Cardiac muscle cell (in vitro differentiated cells and primary cell): ENCODE measurements at regions not wholly inside any gene's neighbourhood (a gene's known extent, or its start where the extent isn't known, plus 50 kb on each side); places are given as distances from the start of the nearest gene placed in this dataset.

Experiments
- DNase-seq, 2 donors: peaks; one replicate each; pipeline versions ENCODE4 v3.0.0 to v3.0.0-alpha.2; 2010 to 2017; ENCODE audit warnings: low read depth in 1 of 2, low spot score in 1 of 2
- H3K27ac ChIP-seq: fragments of 200-600 bp; sonication (generic); 2 replicates; pipeline ENCODE4 v1.5.1; 2016
- H3K27me3 ChIP-seq: fragments of 200-600 bp; sonication (generic); 2 replicates; pipeline ENCODE4 v1.6.0; 2016; ENCODE audit warnings: control low read depth
- H3K36me3 ChIP-seq: fragments of 200-600 bp; sonication (generic); 2 replicates; pipeline ENCODE4 v1.5.1; 2016; ENCODE audit warnings: control low read depth
- H3K4me1 ChIP-seq: fragments of 200-600 bp; sonication (generic); 2 replicates; pipeline ENCODE4 v1.8.1; 2017; ENCODE audit warnings: low read depth, mild to moderate bottlenecking, mixed run types
- H3K4me3 ChIP-seq: fragments of 200-600 bp; sonication (generic); 2 replicates; pipeline ENCODE4 v1.5.1; 2016; ENCODE audit warnings: mild to moderate bottlenecking
- H3K9me3 ChIP-seq: fragments of 200-600 bp; sonication (generic); 2 replicates; pipeline ENCODE4 v1.5.1; 2017; ENCODE audit warnings: low read depth, mild to moderate bottlenecking, control low read depth
- TF ChIP-seq, protein P1 (sequence below): IDR thresholded peaks from 2 replicates; pipeline ENCODE4 v1.5.1; 2012; ENCODE audit warnings: low read depth, mild to moderate bottlenecking, low read length

DNA sequence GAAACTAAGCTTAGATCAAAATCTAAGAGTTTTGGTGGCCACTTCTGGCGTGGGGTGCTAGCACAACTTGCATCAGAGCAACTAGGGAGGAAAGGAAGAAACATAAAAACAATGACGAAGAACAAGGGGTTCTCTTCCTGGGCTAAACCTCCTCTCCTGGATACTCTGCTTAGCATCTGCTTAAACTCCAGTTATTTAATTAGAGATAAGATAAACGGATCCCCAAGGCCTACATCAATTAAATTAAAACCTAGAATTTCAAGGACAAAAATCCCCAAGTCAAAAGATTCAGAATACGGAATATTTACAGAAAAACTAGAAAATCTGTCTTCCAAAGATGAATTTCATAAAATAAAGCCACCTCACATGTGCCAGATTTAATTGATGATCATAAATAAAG is 281.9 kb downstream of the SHOX2 start:
- H3K27ac ChIP-seq, result no peak overlapping the region
- DNase-seq, result no peak
- no peak overlapping the region for H3K4me3 ChIP-seq
- H3K36me3 ChIP-seq, result no peaks in the 10 kb centered on the region
- H3K27me3 ChIP-seq, result no peaks in the 10 kb centered on the region
- H3K9me3 ChIP-seq, result no peaks in the 10 kb centered on the region
- peaks cover 4% of the 10 kb centered on the region for H3K4me1 ChIP-seq
- TF ChIP-seq, protein P1, sequence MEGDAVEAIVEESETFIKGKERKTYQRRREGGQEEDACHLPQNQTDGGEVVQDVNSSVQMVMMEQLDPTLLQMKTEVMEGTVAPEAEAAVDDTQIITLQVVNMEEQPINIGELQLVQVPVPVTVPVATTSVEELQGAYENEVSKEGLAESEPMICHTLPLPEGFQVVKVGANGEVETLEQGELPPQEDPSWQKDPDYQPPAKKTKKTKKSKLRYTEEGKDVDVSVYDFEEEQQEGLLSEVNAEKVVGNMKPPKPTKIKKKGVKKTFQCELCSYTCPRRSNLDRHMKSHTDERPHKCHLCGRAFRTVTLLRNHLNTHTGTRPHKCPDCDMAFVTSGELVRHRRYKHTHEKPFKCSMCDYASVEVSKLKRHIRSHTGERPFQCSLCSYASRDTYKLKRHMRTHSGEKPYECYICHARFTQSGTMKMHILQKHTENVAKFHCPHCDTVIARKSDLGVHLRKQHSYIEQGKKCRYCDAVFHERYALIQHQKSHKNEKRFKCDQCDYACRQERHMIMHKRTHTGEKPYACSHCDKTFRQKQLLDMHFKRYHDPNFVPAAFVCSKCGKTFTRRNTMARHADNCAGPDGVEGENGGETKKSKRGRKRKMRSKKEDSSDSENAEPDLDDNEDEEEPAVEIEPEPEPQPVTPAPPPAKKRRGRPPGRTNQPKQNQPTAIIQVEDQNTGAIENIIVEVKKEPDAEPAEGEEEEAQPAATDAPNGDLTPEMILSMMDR, result no peak

DNA sequence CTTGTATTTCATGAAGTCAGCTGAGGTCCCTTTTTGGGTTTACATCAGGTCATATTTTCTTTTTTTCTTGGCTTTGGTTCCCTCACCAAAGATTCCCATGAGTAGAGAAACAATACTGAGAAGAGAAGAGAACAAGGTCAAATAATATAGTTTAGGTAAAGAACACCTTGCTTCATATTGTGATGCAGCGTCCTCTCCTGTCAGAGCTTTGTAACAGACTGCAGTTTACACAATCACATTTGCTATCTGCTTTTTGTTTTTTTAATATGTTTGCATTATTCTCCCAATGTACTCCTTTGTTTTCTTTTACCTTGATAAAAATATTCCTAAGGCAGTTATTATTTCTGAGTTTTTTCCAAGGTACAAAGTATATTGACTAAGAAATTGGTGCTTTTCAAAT is 283.2 kb downstream of the SHOX2 start:
- peaks cover 4% of the 10 kb centered on the region for H3K4me1 ChIP-seq
- H3K4me3 ChIP-seq, result no peak overlapping the region
- DNase-seq, result no peak
- no peaks in the 10 kb centered on the region for H3K9me3 ChIP-seq
- TF ChIP-seq, protein P1, result no peak
- H3K36me3 ChIP-seq, result no peaks in the 10 kb centered on the region
- H3K27me3 ChIP-seq, result no peaks in the 10 kb centered on the region
- H3K27ac ChIP-seq, result no peak overlapping the region

DNA sequence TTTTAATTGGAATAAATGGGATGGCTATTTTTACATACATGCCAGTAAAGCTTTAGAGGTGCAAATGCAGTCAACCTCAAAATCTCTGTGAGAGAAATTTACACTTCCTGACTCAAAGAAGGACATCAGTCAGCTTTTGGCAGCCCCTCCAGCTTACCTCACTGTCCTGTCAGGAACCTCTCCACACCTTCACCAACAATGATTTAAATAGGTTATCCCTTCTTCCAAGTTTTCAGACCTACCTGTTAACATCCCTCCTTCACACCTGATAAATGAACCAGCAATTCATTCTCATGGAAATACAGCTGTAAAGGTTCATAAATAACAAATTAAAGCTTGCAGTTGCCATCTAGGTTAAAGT is 286.1 kb downstream of the SHOX2 start:
- no peaks in the 10 kb centered on the region for H3K36me3 ChIP-seq
- no peak for DNase-seq
- H3K4me1 ChIP-seq, result peaks cover 4% of the 10 kb centered on the region
- no peak overlapping the region for H3K4me3 ChIP-seq
- H3K27me3 ChIP-seq, result no peaks in the 10 kb centered on the region
- no peaks in the 10 kb centered on the region for H3K9me3 ChIP-seq
- no peak overlapping the region for H3K27ac ChIP-seq
- TF ChIP-seq, protein P1, result no peak

DNA sequence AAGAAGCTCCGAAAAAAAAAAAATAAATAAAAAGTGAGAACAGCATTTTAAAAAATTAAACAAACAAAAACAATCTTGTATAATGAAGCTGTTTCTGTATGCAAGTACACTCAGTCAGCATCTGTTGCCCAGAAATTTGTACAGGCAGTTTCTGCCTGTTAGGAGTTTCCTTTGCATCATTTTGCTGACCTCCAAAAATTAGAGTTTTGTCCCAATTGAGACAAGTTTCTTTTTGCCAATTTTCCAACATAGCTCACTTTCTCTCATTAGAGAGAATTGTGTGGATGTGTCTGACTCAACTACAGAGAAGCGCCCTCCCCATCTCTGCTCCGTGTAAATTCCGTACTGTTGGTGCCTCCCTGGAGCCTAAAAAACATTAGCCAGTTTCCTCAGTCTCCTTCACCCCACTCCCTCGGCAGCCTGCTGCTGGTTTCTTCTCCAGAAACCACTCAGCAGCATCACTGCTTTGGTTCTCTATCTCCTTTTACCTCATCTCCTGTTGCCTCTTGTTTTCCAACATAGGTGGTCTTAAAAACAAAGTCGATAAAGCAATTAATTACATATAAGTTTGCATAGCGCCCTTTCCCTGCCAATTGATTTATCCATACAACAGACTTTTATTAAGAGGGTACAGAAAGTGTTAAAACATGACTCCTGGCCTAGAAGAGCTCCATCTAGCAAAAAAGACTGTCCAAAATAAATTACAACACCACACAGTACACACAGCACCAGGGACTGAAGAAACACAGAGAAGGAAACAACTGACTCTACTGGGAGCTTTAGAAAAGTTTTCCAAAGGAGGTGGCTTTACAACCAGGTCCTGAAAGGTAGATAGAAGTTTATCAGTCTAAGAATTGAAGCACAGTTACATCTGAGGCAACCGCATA is 286.7 kb downstream of the SHOX2 start:
- DNase-seq, result no peak
- Histone ChIP-seq H3K4me3 (no peak overlapping the region), H3K9me3 (no peaks in the 10 kb centered on the region), H3K27ac (no peak overlapping the region), H3K4me1 (peaks cover 4% of the 10 kb centered on the region), H3K36me3 (no peaks in the 10 kb centered on the region), H3K27me3 (no peaks in the 10 kb centered on the region)
- TF ChIP-seq, protein P1, result no peak

DNA sequence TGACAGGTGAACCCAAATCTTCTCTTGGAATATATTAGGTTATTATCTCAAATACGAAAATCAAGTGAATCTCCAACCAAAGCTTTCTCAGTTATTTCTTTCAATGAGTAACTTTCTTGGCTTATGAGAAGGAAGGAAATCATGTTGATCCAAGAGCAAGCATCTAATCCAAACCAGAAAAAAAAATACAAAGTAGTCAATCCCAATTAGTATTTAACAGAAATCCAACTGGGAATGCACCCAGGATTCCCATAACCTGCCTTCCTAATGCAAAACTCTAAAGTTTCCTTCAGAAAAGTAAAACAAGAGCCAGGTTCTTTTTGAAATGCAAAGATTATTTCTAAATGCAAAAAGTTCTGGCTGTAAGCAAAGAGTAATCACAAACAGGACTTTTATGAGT is 289.3 kb downstream of the SHOX2 start:
- Histone ChIP-seq H3K4me3 (no peak overlapping the region), H3K4me1 (peaks cover 9% of the 10 kb centered on the region), H3K36me3 (no peaks in the 10 kb centered on the region), H3K27me3 (no peaks in the 10 kb centered on the region), H3K27ac (no peak overlapping the region), H3K9me3 (no peaks in the 10 kb centered on the region)
- TF ChIP-seq, protein P1, result no peak
- DNase-seq, result no peak
